ENCODE measurements at regions not wholly inside any gene's neighbourhood (a gene's known extent, or its start where the extent isn't known, plus 50 kb on each side); places are given as distances from the start of the nearest gene placed in this dataset.

- no peaks in the 10 kb centered on the region for H3K27me3 ChIP-seq (ENCODE audit: control insufficient read depth, insufficient read depth, low read length)
- no peak overlapping the region for H3K27ac ChIP-seq (ENCODE audit: low read depth in 2 of 2, low read length in 2 of 2)
- FAIRE-seq (peak; percentile 17), DNase-seq (no peak)
- no peak overlapping the region for H3K9ac ChIP-seq (ENCODE audit: low read length in 3 of 3)
- no peak for TF ChIP-seq CTCF (IDR thresholded peaks at IDR 0.05; ENCODE audit: borderline replicate concordance, extremely low read depth, insufficient read depth)
- no peak overlapping the region for H3K4me3 ChIP-seq (ENCODE audit: low read length in 3 of 3)
- H3K36me3 ChIP-seq (ENCODE audit: control insufficient read depth in 2 of 3, insufficient read depth in 3 of 3, low read length in 3 of 3), result no peaks in the 10 kb centered on the region
- H3K4me1 ChIP-seq (ENCODE audit: control insufficient read depth in 2 of 3, insufficient read depth in 2 of 3, low read depth in 1 of 3, low read length in 3 of 3), result no peaks in the 10 kb centered on the region
- peaks cover 0 to 4% (median 0%) of the 10 kb centered on the region in 3 donors for H3K9me3 ChIP-seq (ENCODE audit: control insufficient read depth in 2 of 3, insufficient read depth in 1 of 3, low read length in 3 of 3)
- intact Hi-C loops (cut with DNase I), result no loop called here
These were observed 206.3 kb upstream of the NOL4 start for GRCh38 chr18:34431042-34431441.

- H3K9ac ChIP-seq (ENCODE audit: low read length in 3 of 3), result no peak overlapping the region
- H3K27me3 ChIP-seq (ENCODE audit: control insufficient read depth, insufficient read depth, low read length), result no peaks in the 10 kb centered on the region
- H3K4me3 ChIP-seq (ENCODE audit: low read length in 3 of 3), result no peak overlapping the region
- FAIRE-seq (no peak), DNase-seq (no peak)
- no peak overlapping the region for H3K27ac ChIP-seq (ENCODE audit: low read depth in 2 of 2, low read length in 2 of 2)
- no peak for TF ChIP-seq CTCF (IDR thresholded peaks at IDR 0.05; ENCODE audit: borderline replicate concordance, extremely low read depth, insufficient read depth)
- intact Hi-C loops (cut with DNase I), result no loop called here
- H3K36me3 ChIP-seq (ENCODE audit: control insufficient read depth in 2 of 3, insufficient read depth in 3 of 3, low read length in 3 of 3), result no peaks in the 10 kb centered on the region
- peaks cover 0 to 6% (median 0%) of the 10 kb centered on the region in 3 donors for H3K9me3 ChIP-seq (ENCODE audit: control insufficient read depth in 2 of 3, insufficient read depth in 1 of 3, low read length in 3 of 3)
- no peaks in the 10 kb centered on the region for H3K4me1 ChIP-seq (ENCODE audit: control insufficient read depth in 2 of 3, insufficient read depth in 2 of 3, low read depth in 1 of 3, low read length in 3 of 3)
These were observed 219.9 kb upstream of the NOL4 start for GRCh38 chr18:34444622-34445021.

GRCh38 chr18:34448662-34449061 lies 223.9 kb upstream of the NOL4 start:
- peaks cover 0 to 6% (median 0%) of the 10 kb centered on the region in 3 donors for H3K9me3 ChIP-seq (ENCODE audit: control insufficient read depth in 2 of 3, insufficient read depth in 1 of 3, low read length in 3 of 3)
- no peak overlapping the region for H3K4me3 ChIP-seq (ENCODE audit: low read length in 3 of 3)
- TF ChIP-seq CTCF (IDR thresholded peaks at IDR 0.05; ENCODE audit: borderline replicate concordance, extremely low read depth, insufficient read depth), result no peak
- no peaks in the 10 kb centered on the region for H3K27me3 ChIP-seq (ENCODE audit: control insufficient read depth, insufficient read depth, low read length)
- DNase-seq (no peak), FAIRE-seq (no peak)
- no peaks in the 10 kb centered on the region for H3K4me1 ChIP-seq (ENCODE audit: control insufficient read depth in 2 of 3, insufficient read depth in 2 of 3, low read depth in 1 of 3, low read length in 3 of 3)
- no peak overlapping the region for H3K27ac ChIP-seq (ENCODE audit: low read depth in 2 of 2, low read length in 2 of 2)
- no peaks in the 10 kb centered on the region for H3K36me3 ChIP-seq (ENCODE audit: control insufficient read depth in 2 of 3, insufficient read depth in 3 of 3, low read length in 3 of 3)
- H3K9ac ChIP-seq (ENCODE audit: low read length in 3 of 3), result no peak overlapping the region
- intact Hi-C loops (cut with DNase I), result no loop called here

- no peak for TF ChIP-seq CTCF (IDR thresholded peaks at IDR 0.05; ENCODE audit: borderline replicate concordance, extremely low read depth, insufficient read depth)
These were observed 233.0 kb upstream of the NOL4 start for GRCh38 chr18:34457761-34458160.

More at GRCh38 chr18:34457761-34458160, 233.0 kb upstream of the NOL4 start:
- no peak overlapping the region for H3K27ac ChIP-seq (ENCODE audit: low read depth in 2 of 2, low read length in 2 of 2)
- H3K9ac ChIP-seq (ENCODE audit: low read length in 3 of 3), result no peak overlapping the region
- H3K9me3 ChIP-seq (ENCODE audit: control insufficient read depth in 2 of 3, insufficient read depth in 1 of 3, low read length in 3 of 3), result no peaks in the 10 kb centered on the region
- no peaks in the 10 kb centered on the region for H3K27me3 ChIP-seq (ENCODE audit: control insufficient read depth, insufficient read depth, low read length)
- intact Hi-C loops (cut with DNase I), result no loop called here
- H3K4me1 ChIP-seq (ENCODE audit: control insufficient read depth in 2 of 3, insufficient read depth in 2 of 3, low read depth in 1 of 3, low read length in 3 of 3), result no peaks in the 10 kb centered on the region
- FAIRE-seq, result no peak
- no peak for DNase-seq
- H3K4me3 ChIP-seq (ENCODE audit: low read length in 3 of 3), result no peak overlapping the region
- H3K36me3 ChIP-seq (ENCODE audit: control insufficient read depth in 2 of 3, insufficient read depth in 3 of 3, low read length in 3 of 3), result no peaks in the 10 kb centered on the region

All from kidney (tissue), 13 donors.